ENCODE measurements at regions not wholly inside any gene's neighbourhood (a gene's known extent, or its start where the extent isn't known, plus 50 kb on each side); places are given as distances from the start of the nearest gene placed in this dataset.

DNA sequence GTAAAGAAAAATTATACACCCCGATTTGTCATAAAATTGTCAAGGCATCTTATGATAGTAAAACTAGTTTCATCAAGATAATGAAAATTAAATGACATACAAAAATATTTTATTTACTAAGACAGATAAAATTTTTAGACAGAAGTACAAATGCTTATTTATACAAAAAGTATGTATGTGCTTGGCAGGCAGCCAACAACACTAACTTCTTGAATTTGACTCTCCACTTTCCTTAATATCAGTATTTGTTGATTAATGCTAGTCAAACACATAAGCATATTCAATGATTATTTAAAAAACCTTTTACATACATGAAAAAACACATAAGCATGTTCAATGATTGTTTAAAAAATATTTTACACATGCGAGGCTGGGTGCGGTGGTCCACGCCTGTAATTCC is 1079.9 kb upstream of the CDH6 start:
- no peak for DNase-seq

- no peak for DNase-seq
Observed at GRCh38 chr5:30112867-30113266, 1080.6 kb upstream of the CDH6 start.

GRCh38 chr5:30108051-30108450 is 1085.4 kb upstream of the CDH6 start:
- DNase-seq = no peak

- DNase-seq = no peak
Observed at GRCh38 chr5:30106596-30106995, 1086.9 kb upstream of the CDH6 start.

DNA sequence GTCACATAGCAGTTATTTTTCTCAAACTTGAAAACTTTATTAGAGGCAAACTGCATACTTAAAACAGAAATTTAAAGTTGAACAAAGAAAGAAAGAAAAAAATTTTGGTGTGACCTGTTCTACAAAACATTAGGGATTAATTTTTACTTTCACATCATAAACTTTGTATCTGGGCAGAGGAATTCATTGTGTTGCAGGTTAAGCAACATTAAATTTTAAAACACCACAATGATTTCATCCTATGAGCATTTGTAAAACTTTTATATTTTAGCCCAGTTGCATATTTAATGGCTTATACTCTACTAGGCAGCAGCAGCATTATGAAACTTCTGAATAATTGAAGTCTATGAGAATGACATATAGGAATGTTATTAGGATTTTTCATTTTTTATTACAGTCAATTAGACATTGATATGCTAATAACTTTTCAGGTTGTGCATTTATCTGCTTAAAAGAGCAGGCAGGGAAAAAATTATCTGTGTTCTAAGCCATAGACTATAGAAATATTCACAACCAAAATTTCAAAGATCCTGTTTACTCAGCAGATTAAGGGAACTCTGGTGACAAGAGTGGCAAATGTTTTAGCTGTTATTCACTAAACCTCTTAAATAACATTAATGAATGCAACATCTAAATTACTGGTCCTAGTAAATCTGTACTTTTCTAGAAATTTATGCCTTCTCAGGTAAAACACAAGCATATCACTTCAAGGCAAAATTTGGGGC is 1088.5 kb upstream of the CDH6 start:
- DNase-seq = no peak

GRCh38 chr5:30103452-30104202 is 1089.9 kb upstream of the CDH6 start:
- DNase-seq = no peak

DNA sequence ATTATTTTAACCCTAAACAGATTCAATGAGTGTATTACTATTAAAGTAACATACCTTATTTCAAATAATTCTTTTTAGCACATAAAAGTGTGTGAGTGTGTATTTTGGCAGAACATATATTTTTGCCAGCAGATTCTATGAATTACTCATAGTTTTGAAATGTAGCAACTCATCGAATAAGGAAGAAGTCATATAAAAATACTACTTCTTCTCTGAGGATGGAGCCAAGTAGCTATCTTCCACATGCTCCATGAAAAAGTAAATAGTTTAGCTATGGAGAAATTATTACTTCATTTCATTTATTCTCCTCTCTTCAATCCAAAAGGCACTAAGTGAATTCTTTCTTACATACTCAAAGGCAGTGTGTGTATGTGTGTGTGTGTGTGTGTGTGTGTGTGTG is 1090.4 kb upstream of the CDH6 start:
- no peak for DNase-seq

DNA sequence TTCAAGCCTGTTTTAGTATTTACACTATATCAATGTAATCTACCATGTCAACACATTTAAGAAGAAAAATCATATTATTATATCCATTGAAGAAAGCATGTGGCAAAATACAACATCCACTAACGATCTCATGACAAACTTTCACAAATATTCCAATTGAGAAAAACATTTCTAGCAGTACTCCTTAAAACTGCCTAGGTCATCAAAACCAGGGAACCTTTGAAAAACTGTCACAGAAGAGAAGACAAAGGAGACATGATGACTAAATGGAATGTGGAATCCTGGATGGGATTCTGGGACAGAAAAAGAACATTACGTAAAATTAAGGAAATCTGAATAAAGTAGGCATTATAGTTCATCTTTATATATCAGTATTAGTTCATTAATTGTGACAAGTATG is 1091.3 kb upstream of the CDH6 start:
- DNase-seq = no peak

DNA sequence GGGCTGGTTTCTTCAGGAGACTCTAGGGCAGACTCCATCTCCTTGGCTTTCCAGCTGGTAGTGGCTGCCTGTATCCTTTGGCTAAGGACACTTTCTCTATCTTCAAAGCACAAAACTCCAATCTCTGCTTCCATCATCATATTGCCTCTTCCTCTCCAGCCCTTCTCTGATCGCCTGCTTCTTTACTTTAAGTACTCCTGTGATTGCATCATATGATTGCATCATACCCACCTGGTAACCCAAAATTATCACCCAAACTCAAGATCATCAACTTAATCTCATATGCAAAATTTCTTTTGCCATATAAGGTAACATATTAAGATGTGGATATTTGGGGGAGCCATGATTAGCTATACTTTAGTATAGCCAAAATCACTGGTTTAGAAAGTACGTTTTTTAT is 1092.6 kb upstream of the CDH6 start:
- DNase-seq = no peak

DNA sequence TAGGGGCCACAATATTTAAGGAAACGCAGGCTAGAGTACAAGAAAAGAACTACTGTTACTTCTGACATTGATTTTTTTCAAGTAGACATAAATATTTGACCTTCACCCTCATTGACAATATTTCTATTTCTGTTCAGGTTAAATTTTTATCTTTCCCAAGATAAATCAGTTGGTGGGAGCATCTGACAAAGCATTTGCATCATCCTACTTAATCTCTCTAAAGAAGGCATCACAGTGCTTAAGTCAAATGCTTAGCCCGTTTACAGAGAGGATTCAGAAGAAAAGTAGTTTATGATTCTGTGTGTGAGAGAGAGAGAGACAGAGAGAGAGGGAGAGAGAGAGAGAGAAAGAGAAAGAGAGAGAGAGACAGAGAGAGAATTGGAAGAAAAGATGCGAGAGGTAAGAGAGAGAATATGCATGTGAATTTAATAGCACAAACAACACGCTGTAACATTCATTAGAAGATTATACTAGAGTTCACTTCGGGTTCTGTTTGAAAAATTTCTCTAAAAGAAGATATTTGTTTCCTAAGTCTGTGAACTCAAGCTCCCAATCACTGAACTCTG is 1093.3 kb upstream of the CDH6 start:
- DNase-seq = no peak

DNA sequence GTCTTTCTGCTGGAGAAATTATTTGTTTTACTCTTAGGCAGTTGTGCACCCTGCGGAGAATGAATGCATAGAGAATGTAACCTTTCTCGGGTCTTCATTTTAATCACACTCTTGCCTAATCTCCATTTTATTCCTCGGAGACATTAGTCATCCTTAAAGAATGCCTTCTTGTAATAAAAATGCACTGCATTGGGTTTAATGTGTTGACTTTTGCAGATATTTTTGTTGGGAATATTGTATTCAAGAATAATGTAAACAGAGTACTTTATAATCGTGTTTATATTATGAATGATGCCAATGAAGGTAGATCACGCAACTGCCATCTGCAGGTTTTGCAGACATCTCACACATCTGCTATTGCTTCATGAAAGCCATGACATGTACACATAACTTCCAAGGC is 1093.9 kb upstream of the CDH6 start:
- no peak for DNase-seq

GRCh38 chr5:30098940-30099339 is 1094.5 kb upstream of the CDH6 start:
- no peak for DNase-seq

DNA sequence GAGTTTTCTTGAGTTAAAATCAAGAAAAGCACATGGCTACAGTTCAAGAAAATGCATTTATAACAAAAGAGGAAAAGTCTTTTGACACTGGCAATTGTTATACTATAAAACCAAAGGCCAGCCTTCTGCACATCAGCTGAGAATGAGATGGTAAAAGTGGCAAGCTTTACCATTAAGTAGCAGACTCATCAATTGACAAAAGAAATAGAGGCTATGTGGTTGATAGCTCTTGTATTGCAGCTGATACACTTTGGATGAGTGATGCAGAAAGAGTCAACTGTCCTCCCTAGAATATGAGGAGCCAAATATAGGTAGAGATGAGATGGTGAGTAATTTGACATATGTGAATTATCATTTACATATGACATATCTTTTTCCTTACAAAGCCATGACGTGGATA is 1100.9 kb upstream of the CDH6 start:
- no peak for DNase-seq

- no peak for DNase-seq
Observed at GRCh38 chr5:30069441-30070263, 1123.8 kb upstream of the CDH6 start.

- no peak for DNase-seq
Observed at GRCh38 chr5:30063503-30063902, 1130.0 kb upstream of the CDH6 start.

DNA sequence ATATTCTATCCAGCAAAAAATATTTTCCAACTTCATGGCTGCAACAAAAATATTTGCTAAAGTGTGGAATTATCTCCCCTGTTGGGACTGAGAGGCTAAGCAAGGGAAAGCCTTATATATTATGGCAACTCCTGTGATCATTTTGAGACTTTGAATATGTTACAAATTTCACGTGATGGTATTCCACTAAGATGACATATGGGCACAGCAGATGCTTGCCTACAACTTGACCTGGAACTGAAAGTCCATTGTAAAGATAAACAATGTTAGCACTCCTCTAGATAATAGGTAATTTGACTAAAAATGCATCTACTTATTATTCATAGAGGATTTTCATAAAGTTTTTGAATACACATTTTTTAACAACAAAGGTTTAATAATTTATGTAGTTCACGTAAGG is 1141.5 kb upstream of the CDH6 start:
- no peak for DNase-seq

DNA sequence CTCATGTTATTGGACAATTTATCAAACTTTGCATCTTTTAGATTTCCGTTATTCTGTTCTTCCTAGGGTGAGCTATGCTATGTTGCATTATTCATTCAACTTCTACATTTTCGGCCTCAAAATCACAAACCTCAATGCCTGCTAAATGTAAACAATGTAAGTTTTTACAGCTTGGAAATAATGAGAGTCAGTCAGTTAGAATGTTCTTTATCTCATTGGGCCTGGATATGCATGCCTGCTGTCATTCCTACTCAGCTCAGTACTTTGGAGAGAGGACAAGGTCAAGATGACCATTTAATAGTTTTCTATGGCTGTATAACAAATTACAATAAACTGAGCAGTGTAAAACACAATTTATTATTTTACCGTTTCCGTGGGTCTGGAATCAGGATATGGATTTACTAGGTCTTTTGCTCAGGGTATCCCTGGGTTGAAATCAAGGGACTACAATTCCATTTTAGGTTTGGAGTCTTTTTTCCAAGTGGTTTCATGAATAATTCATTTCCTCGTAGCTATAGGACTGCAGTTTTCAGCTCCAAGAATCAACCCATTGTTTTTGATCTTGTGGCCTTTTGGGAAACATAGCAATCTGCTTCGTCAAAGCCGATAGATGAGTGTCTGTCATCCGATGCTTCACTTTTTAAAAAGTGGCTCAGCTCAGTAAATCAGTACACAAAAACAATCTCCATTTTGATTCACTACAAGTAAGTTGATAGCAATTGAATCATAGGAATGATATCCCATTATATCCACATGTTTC is 1143.2 kb upstream of the CDH6 start:
- no peak for DNase-seq

- DNase-seq = no peak
Observed at GRCh38 chr5:30042677-30043076, 1150.8 kb upstream of the CDH6 start.

GRCh38 chr5:30041831-30042385 is 1151.6 kb upstream of the CDH6 start:
- DNase-seq = no peak

GRCh38 chr5:30041291-30041690 is 1152.2 kb upstream of the CDH6 start:
- DNase-seq = no peak

- DNase-seq = peak; percentile 48
Observed at GRCh38 chr5:30040488-30041118, 1152.9 kb upstream of the CDH6 start.

DNA sequence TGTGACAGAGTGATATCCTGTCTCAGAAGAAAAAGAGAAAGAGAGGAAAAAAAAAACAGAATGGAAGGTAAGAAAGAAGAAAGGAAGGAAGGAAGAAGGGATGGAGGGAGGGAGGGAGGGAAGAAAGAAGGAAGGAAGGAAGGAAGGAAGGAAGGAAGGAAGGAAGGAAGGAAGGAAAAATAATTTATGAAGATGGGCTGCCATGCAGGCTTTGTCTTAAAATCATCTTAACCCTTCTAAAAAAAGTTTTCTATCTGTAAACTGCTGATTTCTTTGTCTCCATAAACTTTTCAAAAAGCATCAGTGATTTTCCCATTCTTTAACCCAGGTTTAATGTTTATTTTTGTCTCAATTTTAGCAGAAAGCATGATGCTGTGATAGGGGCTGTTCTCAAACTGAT is 1154.1 kb upstream of the CDH6 start:
- DNase-seq = no peak
